Transverse colon (tissue), 4 donors: ENCODE measurements at regions not wholly inside any gene's neighbourhood (a gene's known extent, or its start where the extent isn't known, plus 50 kb on each side); places are given as distances from the start of the nearest gene placed in this dataset.

Experiments
- DNase-seq: peaks from one replicate; pipeline ENCODE4 v3.0.0-alpha.2; 2019
- H3K27ac ChIP-seq, 4 donors: fragments of 200-600 bp; sonication (generic); 2 replicates each; pipeline ENCODE4 v1.5.1; 2016 to 2018; ENCODE audit warnings: inconsistent platforms in 4 of 4
- H3K27me3 ChIP-seq: fragments of 200-600 bp; sonication (generic); 2 replicates; pipeline ENCODE4 v1.5.1; 2017; ENCODE audit warnings: inconsistent platforms
- H3K36me3 ChIP-seq, 4 donors: fragments of 200-600 bp; sonication (generic); 2 replicates each; pipeline ENCODE4 v1.5.1; 2017 to 2019; ENCODE audit warnings: inconsistent platforms in 4 of 4
- H3K4me1 ChIP-seq, 4 donors: fragments of 200-600 bp; sonication (generic); 2 replicates each; pipeline ENCODE4 v1.5.1; 2017 to 2020; ENCODE audit warnings: inconsistent platforms in 4 of 4
- H3K4me3 ChIP-seq, 4 donors: fragments of 200-600 bp; sonication (generic); 1 replicate in 1 of 4; 2 replicates in 3 of 4; pipeline versions ENCODE4 v1.5.1 to v1.6.1; 2017 to 2019; ENCODE audit warnings: inconsistent platforms in 4 of 4
- H3K9me3 ChIP-seq, 2 donors: fragments of 200-600 bp; sonication (generic); 2 replicates each; pipeline ENCODE4 v1.5.1; 2017 to 2019; ENCODE audit warnings: inconsistent platforms in 2 of 2
- EP300 ChIP-seq: sonication (generic); formaldehyde crosslinking; IDR thresholded peaks from one replicate; pipeline ENCODE4 v1.6.1; 2017; ENCODE audit warnings: antibody characterized with exemption, low read depth
- POLR2A ChIP-seq: fragments of 450-650 bp; IDR thresholded peaks from one replicate; pipeline ENCODE4 v1.6.1; 2016; ENCODE audit warnings: antibody characterized with exemption, mild to moderate bottlenecking, moderate library complexity
- POLR2AphosphoS5 ChIP-seq, 3 donors: sonication (generic); formaldehyde crosslinking; IDR thresholded peaks; one replicate each; pipeline ENCODE4 v1.6.1; 2016; ENCODE audit warnings: antibody characterized with exemption in 3 of 3
- WGBS, 2 donors: methylation state at CpG; one replicate each; pipeline ENCODE4 v1.1.5; 2018; ENCODE audit warnings: low coverage in 1 of 2; 5-methylcytosine and 5-hydroxymethylcytosine counted together
- in situ Hi-C, 4 donors: fragments of 200-750 bp; cut with MboI; loops; one replicate each; pipeline versions ENCODE4 v1.15.0 to v1.15.1; 2017; ENCODE audit warnings: low sequenced_read_pairs in 3 of 4, low pct_ligation_motif_present in 1 of 4, low pct_unique_long_range_greater_than_20kb in 1 of 4
- intact Hi-C: fragments of 100-400 bp; cut with DNase I; formaldehyde crosslinking; loops from one replicate; pipeline ENCODE4 v1.15.1; 2023; ENCODE audit warnings: low total_unique reads
- TF ChIP-seq, protein P1 (sequence below), 5 experiments: fragments of 200-600 bp in 3 of 5; fragments of 450-650 bp in 2 of 5; sonication (generic) in 3 of 5; IDR thresholded peaks; 1 replicate in 2 of 5; 2 replicates in 3 of 5; pipeline ENCODE4 v1.5.1; 2016 to 2017; ENCODE audit warnings: antibody characterized with exemption in 5 of 5, inconsistent platforms in 3 of 5, mild to moderate bottlenecking in 2 of 5, moderate library complexity in 1 of 5

DNA sequence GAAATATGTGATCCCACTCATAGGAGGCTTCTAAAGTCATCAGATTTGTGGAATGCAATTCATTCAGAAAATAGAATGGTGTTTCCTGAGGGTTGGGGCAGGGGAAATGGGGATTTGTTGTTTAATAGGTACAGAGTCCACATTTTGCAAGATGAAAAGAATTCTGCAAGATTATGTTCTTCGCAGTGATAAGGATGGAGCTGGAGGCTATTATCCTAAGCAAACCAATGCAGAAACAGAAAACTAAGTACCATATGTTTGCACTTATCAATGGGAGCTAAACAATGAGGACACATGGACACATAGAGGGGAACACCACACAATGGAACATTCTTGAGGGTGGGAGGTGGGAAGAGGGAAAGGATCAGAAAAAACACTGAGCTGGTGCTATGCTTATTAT, 144.3 kb upstream of the NLGN4X start:
- H3K36me3 ChIP-seq = no peaks in the 10 kb centered on the region
- in situ Hi-C loops = no loop called here
- TF ChIP-seq POLR2A (no peak), EP300 (no peak), POLR2AphosphoS5 (IDR thresholded peaks at IDR 0.05) (no peak)
- TF ChIP-seq, protein P1, sequence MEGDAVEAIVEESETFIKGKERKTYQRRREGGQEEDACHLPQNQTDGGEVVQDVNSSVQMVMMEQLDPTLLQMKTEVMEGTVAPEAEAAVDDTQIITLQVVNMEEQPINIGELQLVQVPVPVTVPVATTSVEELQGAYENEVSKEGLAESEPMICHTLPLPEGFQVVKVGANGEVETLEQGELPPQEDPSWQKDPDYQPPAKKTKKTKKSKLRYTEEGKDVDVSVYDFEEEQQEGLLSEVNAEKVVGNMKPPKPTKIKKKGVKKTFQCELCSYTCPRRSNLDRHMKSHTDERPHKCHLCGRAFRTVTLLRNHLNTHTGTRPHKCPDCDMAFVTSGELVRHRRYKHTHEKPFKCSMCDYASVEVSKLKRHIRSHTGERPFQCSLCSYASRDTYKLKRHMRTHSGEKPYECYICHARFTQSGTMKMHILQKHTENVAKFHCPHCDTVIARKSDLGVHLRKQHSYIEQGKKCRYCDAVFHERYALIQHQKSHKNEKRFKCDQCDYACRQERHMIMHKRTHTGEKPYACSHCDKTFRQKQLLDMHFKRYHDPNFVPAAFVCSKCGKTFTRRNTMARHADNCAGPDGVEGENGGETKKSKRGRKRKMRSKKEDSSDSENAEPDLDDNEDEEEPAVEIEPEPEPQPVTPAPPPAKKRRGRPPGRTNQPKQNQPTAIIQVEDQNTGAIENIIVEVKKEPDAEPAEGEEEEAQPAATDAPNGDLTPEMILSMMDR (IDR thresholded peaks at IDR 0.05) = no peak
- H3K4me3 ChIP-seq = no peak overlapping the region
- 54 to 60% methylated on average over 1 of the region's 1 CpG for WGBS, 2 donors
- intact Hi-C loops = no loop called here
- no peaks in the 10 kb centered on the region for H3K9me3 ChIP-seq
- H3K27ac ChIP-seq = no peak overlapping the region
- no peak for DNase-seq
- H3K27me3 ChIP-seq = no peaks in the 10 kb centered on the region
- H3K4me1 ChIP-seq = no peaks in the 10 kb centered on the region

- no peaks in the 10 kb centered on the region for H3K9me3 ChIP-seq
- in situ Hi-C loops = no loop called here
- no peak for TF ChIP-seq POLR2A
- TF ChIP-seq, protein P1 (IDR thresholded peaks at IDR 0.05) = no peak
- no peak for TF ChIP-seq POLR2AphosphoS5 (IDR thresholded peaks at IDR 0.05)
- TF ChIP-seq EP300 = no peak
- intact Hi-C loops = no loop called here
- no peak for DNase-seq
- no peaks in the 10 kb centered on the region for H3K36me3 ChIP-seq
- no peaks in the 10 kb centered on the region for H3K4me1 ChIP-seq
- 76% methylated on average over 3 of the region's 3 CpGs; no CpG with 5 or more reads in 1 of the 2 donors for WGBS, 2 donors
- H3K4me3 ChIP-seq = no peak overlapping the region
- no peak overlapping the region for H3K27ac ChIP-seq
- no peaks in the 10 kb centered on the region for H3K27me3 ChIP-seq
Measured at GRCh38 chrX:6371353-6371752, 142.7 kb upstream of the NLGN4X start.

GRCh38 chrX:6363188-6363587, 134.5 kb upstream of the NLGN4X start:
- DNase-seq = no peak
- WGBS, 2 donors = 51% methylated on average over 4 of the region's 4 CpGs; no CpG with 5 or more reads in 1 of the 2 donors

DNA sequence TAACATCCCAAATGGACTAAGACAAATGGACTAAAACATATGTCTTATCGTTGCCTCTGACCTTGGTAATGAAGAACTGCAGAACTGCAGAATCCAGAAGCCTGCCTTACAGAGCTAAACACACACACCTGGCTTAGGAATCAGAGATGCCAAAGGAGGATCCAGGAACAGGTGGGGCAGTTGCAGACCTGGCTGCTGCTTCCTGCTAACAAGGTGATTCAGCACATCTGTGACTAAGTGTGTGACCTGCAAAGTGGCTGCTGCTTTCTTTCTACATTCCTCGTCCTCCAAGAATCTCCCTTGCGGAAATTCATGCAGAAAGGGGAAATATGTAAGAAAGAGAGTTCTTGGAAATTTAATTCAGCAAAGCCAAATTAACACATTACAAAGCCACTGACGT, 96.8 kb upstream of the NLGN4X start:
- intact Hi-C loops (no loop called here), in situ Hi-C loops (no loop called here)
- no peak for DNase-seq
- WGBS, 2 donors = 40 to 81% methylated on average over 1 to 4 of the region's 4 CpGs
- Histone ChIP-seq H3K27ac (no peak overlapping the region), H3K4me3 (no peak overlapping the region), H3K9me3 (no peaks in the 10 kb centered on the region), H3K36me3 (no peaks in the 10 kb centered on the region), H3K4me1 (no peaks in the 10 kb centered on the region), H3K27me3 (no peaks in the 10 kb centered on the region)
- TF ChIP-seq EP300 = no peak
- TF ChIP-seq, protein P1 (IDR thresholded peaks at IDR 0.05) = no peak
- TF ChIP-seq POLR2A = no peak

More at GRCh38 chrX:6363188-6363587, 134.5 kb upstream of the NLGN4X start:
- Histone ChIP-seq H3K9me3 (no peaks in the 10 kb centered on the region), H3K27ac (no peak overlapping the region), H3K27me3 (no peaks in the 10 kb centered on the region), H3K4me1 (no peaks in the 10 kb centered on the region), H3K4me3 (no peak overlapping the region), H3K36me3 (no peaks in the 10 kb centered on the region)
- intact Hi-C loops = no loop called here
- TF ChIP-seq EP300 = no peak
- TF ChIP-seq POLR2AphosphoS5 (IDR thresholded peaks at IDR 0.05) = no peak
- TF ChIP-seq, protein P1 (IDR thresholded peaks at IDR 0.05) = no peak
- TF ChIP-seq POLR2A = no peak
- in situ Hi-C loops = no loop called here
